GM12875 (cell line): ENCODE measurements at regions not wholly inside any gene's neighbourhood (a gene's known extent, or its start where the extent isn't known, plus 50 kb on each side); places are given as distances from the start of the nearest gene placed in this dataset.

Source experiments
- H3K4me3 ChIP-seq: one replicate; pipeline ENCODE4 v1.5.1; 2011; ENCODE audit warnings: low read depth, low read length, control low read depth
- TF ChIP-seq, protein P1 (sequence below): IDR thresholded peaks from 2 replicates; pipeline ENCODE4 v1.5.1; 2011; ENCODE audit warnings: low read depth, mild to moderate bottlenecking, control low read depth, inconsistent platforms, low read length, moderate library complexity, borderline replicate concordance; ENCODE audit not compliant: insufficient read depth

- TF ChIP-seq, protein P1, sequence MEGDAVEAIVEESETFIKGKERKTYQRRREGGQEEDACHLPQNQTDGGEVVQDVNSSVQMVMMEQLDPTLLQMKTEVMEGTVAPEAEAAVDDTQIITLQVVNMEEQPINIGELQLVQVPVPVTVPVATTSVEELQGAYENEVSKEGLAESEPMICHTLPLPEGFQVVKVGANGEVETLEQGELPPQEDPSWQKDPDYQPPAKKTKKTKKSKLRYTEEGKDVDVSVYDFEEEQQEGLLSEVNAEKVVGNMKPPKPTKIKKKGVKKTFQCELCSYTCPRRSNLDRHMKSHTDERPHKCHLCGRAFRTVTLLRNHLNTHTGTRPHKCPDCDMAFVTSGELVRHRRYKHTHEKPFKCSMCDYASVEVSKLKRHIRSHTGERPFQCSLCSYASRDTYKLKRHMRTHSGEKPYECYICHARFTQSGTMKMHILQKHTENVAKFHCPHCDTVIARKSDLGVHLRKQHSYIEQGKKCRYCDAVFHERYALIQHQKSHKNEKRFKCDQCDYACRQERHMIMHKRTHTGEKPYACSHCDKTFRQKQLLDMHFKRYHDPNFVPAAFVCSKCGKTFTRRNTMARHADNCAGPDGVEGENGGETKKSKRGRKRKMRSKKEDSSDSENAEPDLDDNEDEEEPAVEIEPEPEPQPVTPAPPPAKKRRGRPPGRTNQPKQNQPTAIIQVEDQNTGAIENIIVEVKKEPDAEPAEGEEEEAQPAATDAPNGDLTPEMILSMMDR = no peak
- no peak overlapping the region for H3K4me3 ChIP-seq
Observed at GRCh38 chr5:52605317-52606313, 182.1 kb upstream of the ITGA1 start.

DNA sequence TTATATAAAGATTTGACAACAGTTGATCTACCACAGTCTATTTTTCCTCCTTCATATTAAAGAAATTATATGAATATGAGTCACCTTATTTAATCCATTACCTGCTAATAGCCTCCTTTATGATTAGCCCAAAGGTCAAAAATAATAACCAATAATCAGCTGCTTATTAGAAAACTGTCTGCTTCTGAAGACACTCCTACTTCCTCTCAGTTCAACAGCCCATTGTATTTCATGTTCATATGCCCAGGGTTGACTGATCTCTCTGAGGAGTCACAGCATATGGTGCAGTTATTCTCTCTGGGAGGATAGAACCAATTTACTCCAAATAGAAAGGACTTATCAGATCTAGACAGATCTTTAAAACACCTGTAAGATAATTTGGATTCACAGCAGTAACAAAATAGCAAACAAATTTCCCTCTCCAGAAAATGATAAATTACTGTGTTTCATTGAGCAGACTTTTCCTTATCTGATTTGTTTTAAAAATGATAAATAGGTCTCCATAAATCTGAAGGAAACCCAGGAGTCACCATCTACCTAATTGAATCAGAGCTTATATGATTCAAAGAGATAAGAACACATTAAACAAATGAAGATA is 180.4 kb upstream of the ITGA1 start:
- TF ChIP-seq, protein P1 = no peak
- H3K4me3 ChIP-seq = no peak overlapping the region

- no peak overlapping the region for H3K4me3 ChIP-seq
- TF ChIP-seq, protein P1 = no peak
Observed at GRCh38 chr5:52620315-52620714, 167.4 kb upstream of the ITGA1 start.

GRCh38 chr5:52623291-52623690 is 164.4 kb upstream of the ITGA1 start:
- TF ChIP-seq, protein P1 = no peak
- no peak overlapping the region for H3K4me3 ChIP-seq

- no peak overlapping the region for H3K4me3 ChIP-seq
- TF ChIP-seq, protein P1 = no peak
Observed at GRCh38 chr5:52624291-52624690, 163.4 kb upstream of the ITGA1 start.

DNA sequence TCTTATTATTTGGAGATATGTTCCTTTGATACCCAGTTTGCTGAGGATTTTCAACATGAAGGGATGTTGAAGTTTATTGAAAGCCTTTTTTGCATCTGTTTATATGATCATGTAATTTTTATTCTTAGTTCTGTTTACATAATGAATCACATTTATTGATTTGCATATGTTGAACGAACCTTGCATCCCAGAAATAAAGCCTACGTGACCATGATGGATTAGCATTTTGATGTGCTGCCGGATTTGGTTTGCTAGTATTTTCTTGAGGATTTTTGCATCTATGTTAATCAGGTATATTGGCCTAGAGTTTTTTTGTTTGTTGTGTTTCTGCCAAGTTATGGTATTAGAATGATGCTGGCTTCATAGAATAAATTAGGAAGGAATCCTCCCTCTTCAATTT is 161.4 kb upstream of the ITGA1 start:
- TF ChIP-seq, protein P1 = no peak
- no peak overlapping the region for H3K4me3 ChIP-seq

GRCh38 chr5:52627740-52628139 is 160.0 kb upstream of the ITGA1 start:
- TF ChIP-seq, protein P1 = no peak
- no peak overlapping the region for H3K4me3 ChIP-seq
